GM23338 (cell line): ENCODE measurements at regions not wholly inside any gene's neighbourhood (a gene's known extent, or its start where the extent isn't known, plus 50 kb on each side); places are given as distances from the start of the nearest gene placed in this dataset.

ENCODE experiments used
- ATAC-seq: fragments of 200-7000 bp; cut with Tn5 transposase; 3 replicates; pipeline ENCODE4 v1.9.1; 2020
- DNase-seq: peaks from one replicate; pipeline ENCODE4 v3.0.0-alpha.2; 2015; ENCODE audit warnings: low spot score
- H2AFZ ChIP-seq: fragments of 200-600 bp; sonication (generic); 2 replicates; pipeline ENCODE4 v1.8.0; 2016; ENCODE audit warnings: antibody characterized with exemption, mild to moderate bottlenecking, moderate library complexity
- H3F3A ChIP-seq: fragments of 200-600 bp; sonication (generic); replicated peaks from 2 replicates; pipeline ENCODE4 v1.8.0; 2017; ENCODE audit warnings: antibody characterized with exemption, mixed run types, low read depth
- H3K27ac ChIP-seq: fragments of 200-600 bp; sonication (generic); 2 replicates; pipeline ENCODE4 v1.6.1; 2016; ENCODE audit warnings: low read depth
- H3K27me3 ChIP-seq: fragments of 200-600 bp; sonication (generic); 2 replicates; pipeline ENCODE4 v1.8.0; 2016; ENCODE audit warnings: mild to moderate bottlenecking, mixed run types, moderate library complexity; ENCODE audit not compliant: insufficient read depth
- H3K36me3 ChIP-seq: fragments of 200-600 bp; sonication (generic); 2 replicates; pipeline ENCODE4 v1.8.0; 2016; ENCODE audit warnings: mild to moderate bottlenecking; ENCODE audit not compliant: insufficient read depth
- H3K4me1 ChIP-seq: fragments of 200-600 bp; sonication (generic); 2 replicates; pipeline ENCODE4 v1.8.0; 2016; ENCODE audit warnings: mild to moderate bottlenecking, moderate library complexity; ENCODE audit not compliant: insufficient read depth
- H3K4me2 ChIP-seq: fragments of 200-600 bp; sonication (generic); 2 replicates; pipeline ENCODE4 v1.7.1; 2017; ENCODE audit warnings: mixed run types
- H3K4me3 ChIP-seq: fragments of 200-600 bp; sonication (generic); 2 replicates; pipeline ENCODE4 v1.6.1; 2016; ENCODE audit warnings: mixed run types
- H3K79me2 ChIP-seq: fragments of 200-600 bp; sonication (generic); replicated peaks from 2 replicates; pipeline ENCODE4 v1.8.0; 2017; ENCODE audit warnings: mild to moderate bottlenecking; ENCODE audit not compliant: insufficient read depth
- H3K9me2 ChIP-seq: fragments of 200-600 bp; sonication (generic); 2 replicates; pipeline ENCODE4 v1.8.0; 2017; ENCODE audit not compliant: insufficient read depth
- H4K20me1 ChIP-seq: fragments of 200-600 bp; sonication (generic); replicated peaks from 2 replicates; pipeline ENCODE4 v1.8.0; 2017; ENCODE audit warnings: mild to moderate bottlenecking; ENCODE audit not compliant: insufficient read depth
- H3K27ac Mint-ChIP-seq: 2 replicates; pipeline ENCODE4 v1.8.0; 2020; ENCODE audit warnings: inconsistent platforms, mild to moderate bottlenecking, moderate library complexity, mixed read lengths
- H3K27me3 Mint-ChIP-seq: 3 replicates; pipeline ENCODE4 v1.8.0; 2022; ENCODE audit warnings: low read depth, mild to moderate bottlenecking, moderate library complexity, mixed read lengths, inconsistent platforms; ENCODE audit not compliant: insufficient read depth, poor library complexity
- H3K36me3 Mint-ChIP-seq: 3 replicates; pipeline ENCODE4 v1.8.0; 2021; ENCODE audit warnings: low read depth, mild to moderate bottlenecking, inconsistent platforms, moderate library complexity, mixed read lengths
- H3K4me1 Mint-ChIP-seq: 3 replicates; pipeline ENCODE4 v1.8.0; 2020; ENCODE audit warnings: mild to moderate bottlenecking, inconsistent platforms, mixed read lengths
- H3K4me3 Mint-ChIP-seq: 3 replicates; pipeline ENCODE4 v1.8.0; 2021; ENCODE audit warnings: moderate library complexity, mild to moderate bottlenecking, inconsistent platforms, mixed read lengths
- H3K9me3 Mint-ChIP-seq: 3 replicates; pipeline ENCODE4 v1.8.0; 2020; ENCODE audit warnings: moderate library complexity, mild to moderate bottlenecking, inconsistent platforms, mixed read lengths
- CTCF ChIP-seq, 2 experiments: fragments of 200-600 bp in 1 of 2; sonication (generic) in 1 of 2; conservative IDR thresholded peaks; 2 replicates each; pipeline versions ENCODE4 v1.5.1 to v1.6.1; 2016 to 2017; ENCODE audit warnings: antibody characterized with exemption in 2 of 2, low read depth in 2 of 2, mild to moderate bottlenecking in 2 of 2, moderate library complexity in 1 of 2
- EZH2 ChIP-seq: fragments of 200-600 bp; sonication (generic); IDR thresholded peaks from one replicate; pipeline ENCODE4 v1.8.0; 2017; ENCODE audit warnings: antibody characterized with exemption, mild to moderate bottlenecking, low read depth; ENCODE audit not compliant: unreplicated experiment
- JUNB ChIP-seq: IDR thresholded peaks from one replicate; pipeline ENCODE4 v1.6.1; 2016; ENCODE audit warnings: antibody characterized with exemption; ENCODE audit not compliant: unreplicated experiment
- NANOG ChIP-seq: IDR thresholded peaks from 2 replicates; pipeline ENCODE4 v1.6.1; 2016; ENCODE audit warnings: antibody characterized with exemption, borderline replicate concordance
- POLR2AphosphoS5 ChIP-seq: IDR thresholded peaks from 2 replicates; pipeline ENCODE4 v1.6.1; 2016; ENCODE audit warnings: antibody characterized with exemption, low read depth
- REST ChIP-seq: IDR thresholded peaks from one replicate; pipeline ENCODE4 v1.6.1; 2018; ENCODE audit warnings: antibody characterized with exemption; ENCODE audit not compliant: unreplicated experiment
- ZNF331 ChIP-seq: fragments of 250-450 bp; sonication (Bioruptor Pico); IDR thresholded peaks from 2 replicates; pipeline ENCODE4 v1.5.0; 2020; ENCODE audit warnings: low read depth, mild to moderate bottlenecking, moderate library complexity
- TF ChIP-seq, protein P1 (sequence below): fragments of 250-450 bp; sonication (Bioruptor Pico); IDR thresholded peaks from 2 replicates; pipeline ENCODE4 v1.5.0; 2020; ENCODE audit warnings: mild to moderate bottlenecking, moderate library complexity

DNA sequence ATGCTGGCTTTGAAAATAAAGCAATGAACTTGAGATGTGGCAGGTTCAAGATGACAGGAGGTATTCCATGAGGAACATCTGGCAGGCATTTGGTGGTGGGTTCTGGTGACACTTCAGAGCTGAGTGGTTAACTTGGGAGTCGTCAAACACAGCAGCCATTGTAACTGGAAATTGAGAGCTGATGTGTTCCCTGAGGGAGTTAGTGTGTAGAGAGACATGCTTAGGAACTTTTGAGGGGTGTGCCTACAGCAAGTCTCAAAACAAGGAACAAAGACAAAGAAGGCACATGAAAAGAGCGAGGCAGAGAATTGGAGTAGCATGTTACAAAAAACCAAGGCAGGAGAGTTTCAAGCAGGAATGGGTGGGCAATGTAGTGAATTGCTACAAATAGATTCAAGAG, 53.9 kb upstream of the KL start (continued):
- TF ChIP-seq, protein P1, sequence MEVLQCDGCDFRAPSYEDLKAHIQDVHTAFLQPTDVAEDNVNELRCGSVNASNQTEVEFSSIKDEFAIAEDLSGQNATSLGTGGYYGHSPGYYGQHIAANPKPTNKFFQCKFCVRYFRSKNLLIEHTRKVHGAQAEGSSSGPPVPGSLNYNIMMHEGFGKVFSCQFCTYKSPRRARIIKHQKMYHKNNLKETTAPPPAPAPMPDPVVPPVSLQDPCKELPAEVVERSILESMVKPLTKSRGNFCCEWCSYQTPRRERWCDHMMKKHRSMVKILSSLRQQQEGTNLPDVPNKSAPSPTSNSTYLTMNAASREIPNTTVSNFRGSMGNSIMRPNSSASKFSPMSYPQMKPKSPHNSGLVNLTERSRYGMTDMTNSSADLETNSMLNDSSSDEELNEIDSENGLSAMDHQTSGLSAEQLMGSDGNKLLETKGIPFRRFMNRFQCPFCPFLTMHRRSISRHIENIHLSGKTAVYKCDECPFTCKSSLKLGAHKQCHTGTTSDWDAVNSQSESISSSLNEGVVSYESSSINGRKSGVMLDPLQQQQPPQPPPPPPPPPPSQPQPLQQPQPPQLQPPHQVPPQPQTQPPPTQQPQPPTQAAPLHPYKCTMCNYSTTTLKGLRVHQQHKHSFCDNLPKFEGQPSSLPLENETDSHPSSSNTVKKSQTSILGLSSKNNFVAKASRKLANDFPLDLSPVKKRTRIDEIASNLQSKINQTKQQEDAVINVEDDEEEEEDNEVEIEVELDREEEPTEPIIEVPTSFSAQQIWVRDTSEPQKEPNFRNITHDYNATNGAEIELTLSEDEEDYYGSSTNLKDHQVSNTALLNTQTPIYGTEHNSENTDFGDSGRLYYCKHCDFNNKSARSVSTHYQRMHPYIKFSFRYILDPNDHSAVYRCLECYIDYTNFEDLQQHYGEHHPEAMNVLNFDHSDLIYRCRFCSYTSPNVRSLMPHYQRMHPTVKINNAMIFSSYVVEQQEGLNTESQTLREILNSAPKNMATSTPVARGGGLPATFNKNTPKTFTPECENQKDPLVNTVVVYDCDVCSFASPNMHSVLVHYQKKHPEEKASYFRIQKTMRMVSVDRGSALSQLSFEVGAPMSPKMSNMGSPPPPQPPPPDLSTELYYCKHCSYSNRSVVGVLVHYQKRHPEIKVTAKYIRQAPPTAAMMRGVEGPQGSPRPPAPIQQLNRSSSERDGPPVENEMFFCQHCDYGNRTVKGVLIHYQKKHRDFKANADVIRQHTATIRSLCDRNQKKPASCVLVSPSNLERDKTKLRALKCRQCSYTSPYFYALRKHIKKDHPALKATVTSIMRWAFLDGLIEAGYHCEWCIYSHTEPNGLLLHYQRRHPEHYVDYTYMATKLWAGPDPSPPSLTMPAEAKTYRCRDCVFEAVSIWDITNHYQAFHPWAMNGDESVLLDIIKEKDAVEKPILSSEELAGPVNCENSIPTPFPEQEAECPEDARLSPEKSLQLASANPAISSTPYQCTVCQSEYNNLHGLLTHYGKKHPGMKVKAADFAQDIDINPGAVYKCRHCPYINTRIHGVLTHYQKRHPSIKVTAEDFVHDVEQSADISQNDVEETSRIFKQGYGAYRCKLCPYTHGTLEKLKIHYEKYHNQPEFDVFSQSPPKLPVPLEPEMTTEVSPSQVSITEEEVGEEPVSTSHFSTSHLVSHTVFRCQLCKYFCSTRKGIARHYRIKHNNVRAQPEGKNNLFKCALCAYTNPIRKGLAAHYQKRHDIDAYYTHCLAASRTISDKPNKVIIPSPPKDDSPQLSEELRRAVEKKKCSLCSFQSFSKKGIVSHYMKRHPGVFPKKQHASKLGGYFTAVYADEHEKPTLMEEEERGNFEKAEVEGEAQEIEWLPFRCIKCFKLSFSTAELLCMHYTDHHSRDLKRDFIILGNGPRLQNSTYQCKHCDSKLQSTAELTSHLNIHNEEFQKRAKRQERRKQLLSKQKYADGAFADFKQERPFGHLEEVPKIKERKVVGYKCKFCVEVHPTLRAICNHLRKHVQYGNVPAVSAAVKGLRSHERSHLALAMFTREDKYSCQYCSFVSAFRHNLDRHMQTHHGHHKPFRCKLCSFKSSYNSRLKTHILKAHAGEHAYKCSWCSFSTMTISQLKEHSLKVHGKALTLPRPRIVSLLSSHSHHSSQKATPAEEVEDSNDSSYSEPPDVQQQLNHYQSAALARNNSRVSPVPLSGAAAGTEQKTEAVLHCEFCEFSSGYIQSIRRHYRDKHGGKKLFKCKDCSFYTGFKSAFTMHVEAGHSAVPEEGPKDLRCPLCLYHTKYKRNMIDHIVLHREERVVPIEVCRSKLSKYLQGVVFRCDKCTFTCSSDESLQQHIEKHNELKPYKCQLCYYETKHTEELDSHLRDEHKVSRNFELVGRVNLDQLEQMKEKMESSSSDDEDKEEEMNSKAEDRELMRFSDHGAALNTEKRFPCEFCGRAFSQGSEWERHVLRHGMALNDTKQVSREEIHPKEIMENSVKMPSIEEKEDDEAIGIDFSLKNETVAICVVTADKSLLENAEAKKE = no peak
- no peak for TF ChIP-seq JUNB
- no peak for TF ChIP-seq REST
- no peak for TF ChIP-seq ZNF331 (CRISPR knock-in tag)

DNA sequence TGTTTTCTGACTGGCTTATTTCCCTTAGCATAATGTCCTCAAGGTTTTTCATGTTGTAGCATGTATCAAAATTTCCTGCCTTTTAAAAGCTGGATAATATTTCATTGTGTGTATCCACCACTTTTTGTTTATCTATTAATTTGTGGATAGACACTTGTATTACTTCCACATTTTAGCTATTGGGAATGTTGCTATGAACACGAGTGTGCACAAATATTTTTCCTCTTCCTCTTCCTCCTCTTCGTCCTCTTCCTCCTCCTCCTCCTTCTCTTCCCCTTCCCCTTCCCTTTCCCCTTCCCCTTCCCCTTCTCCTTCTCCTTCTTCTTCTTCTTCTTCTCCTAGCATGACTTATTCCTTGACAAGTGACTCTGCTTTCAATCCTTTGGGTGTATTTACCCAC, 51.2 kb upstream of the KL start:
- ATAC-seq (no peak), DNase-seq (no peak)
- no peaks in the 10 kb centered on the region for H3K9me2 ChIP-seq
- Mint-ChIP-seq H3K27me3 (peaks cover 2% of the 10 kb centered on the region), H3K27ac (no peak overlapping the region), H3K9me3 (no peaks in the 10 kb centered on the region), H3K4me1 (no peaks in the 10 kb centered on the region), H3K4me3 (no peak overlapping the region), H3K36me3 (no peaks in the 10 kb centered on the region)
- H3K27me3 ChIP-seq = no peaks in the 10 kb centered on the region
- H3F3A ChIP-seq = no peaks in the 10 kb centered on the region
- H4K20me1 ChIP-seq = no peaks in the 10 kb centered on the region
- H2AFZ ChIP-seq = no peak overlapping the region
- no peaks in the 10 kb centered on the region for H3K4me1 ChIP-seq
- no peak overlapping the region for H3K4me2 ChIP-seq
- H3K36me3 ChIP-seq = no peaks in the 10 kb centered on the region
- H3K4me3 ChIP-seq = no peak overlapping the region
- H3K27ac ChIP-seq = no peak overlapping the region
- no peaks in the 10 kb centered on the region for H3K79me2 ChIP-seq
- no peak for TF ChIP-seq EZH2
- TF ChIP-seq ZNF331 (CRISPR knock-in tag) = no peak
- TF ChIP-seq POLR2AphosphoS5 = no peak
- TF ChIP-seq NANOG = no peak
- TF ChIP-seq CTCF (conservative IDR thresholded peaks at IDR 0.05; ENCODE audit: low read depth in 2 of 2) = no peak
- no peak for TF ChIP-seq REST
